K562 (cell line): ENCODE measurements at regions not wholly inside any gene's neighbourhood (a gene's known extent, or its start where the extent isn't known, plus 50 kb on each side); places are given as distances from the start of the nearest gene placed in this dataset.

ENCODE experiments used
- ATAC-seq: fragments of 200-7000 bp; cut with Tn5 transposase; 3 replicates; pipeline ENCODE4 v1.9.1; 2020; ENCODE audit warnings: moderate library complexity
- BruUV-seq: library from RNA; stranded (reverse); fragments of 400-500 nt; replicated peaks from 2 replicates; lab custom pipeline; 2021; lab: Mats Ljungman, UMichigan
- CTCF ChIA-PET: fragments of 300-600 bp; formaldehyde crosslinking; extraction: SDS; loops from one replicate; lab custom pipeline; 2021; ENCODE audit warnings: low intra/inter-chr PET ratio; lab: Yijun Ruan, JAX
- POLR2A ChIA-PET: fragments of 300-600, 350-650 bp; sonication (Branson Sonifier 250); formaldehyde crosslinking; extraction: SDS; loops from one replicate; lab custom pipeline; 2021; ENCODE audit warnings: antibody characterized with exemption, inconsistent platforms; lab: Yijun Ruan, JAX
- DNase-seq, 4 experiments: peaks; one replicate each; pipeline versions ENCODE4 v3.0.0 to v3.0.0-alpha.2; 2011 to 2018; ENCODE audit warnings: low spot score in 3 of 4, mixed read lengths in 3 of 4; ENCODE audit errors: extremely low read depth in 1 of 4
- FAIRE-seq: peaks from 2 replicates; lab custom pipeline; 2011; peaks lifted over from hg19 to GRCh38; lab: Jason Lieb, UNC
- H2AFZ ChIP-seq: 2 replicates; pipeline ENCODE4 v1.6.0; 2011; ENCODE audit warnings: low read depth, low read length, control low read depth, inconsistent platforms
- H3K27ac ChIP-seq: fragments of 200-600 bp; 3 replicates; pipeline ENCODE4 v1.8.0; 2011; ENCODE audit warnings: low read depth, mild to moderate bottlenecking, control low read depth, inconsistent platforms, low read length, moderate library complexity, mixed read lengths; ENCODE audit errors: extremely low read depth
- H3K27me3 ChIP-seq, 2 experiments: fragments of 300-600 bp in 1 of 2; 2 replicates in 1 of 2; 3 replicates in 1 of 2; pipeline versions ENCODE4 v1.6.0 to v1.8.0; 2011; ENCODE audit warnings: inconsistent platforms in 2 of 2, low read length in 2 of 2, mild to moderate bottlenecking in 1 of 2, mixed read lengths in 1 of 2, moderate library complexity in 1 of 2; ENCODE audit not compliant: control insufficient read depth in 2 of 2, insufficient read depth in 2 of 2
- H3K36me3 ChIP-seq: fragments of 300-600 bp; 3 replicates; pipeline ENCODE4 v1.8.0; 2011; ENCODE audit warnings: mild to moderate bottlenecking, low read length, inconsistent platforms; ENCODE audit not compliant: control insufficient read depth, insufficient read depth
- H3K4me1 ChIP-seq, 2 experiments: fragments of 200-600 bp in 1 of 2; replicated peaks in 1 of 2; 2 replicates in 1 of 2; 3 replicates in 1 of 2; pipeline versions ENCODE4 v1.5.1 to v1.8.0; 2011; ENCODE audit warnings: inconsistent platforms in 2 of 2, low read length in 2 of 2, mild to moderate bottlenecking in 1 of 2, mixed read lengths in 1 of 2, moderate library complexity in 1 of 2; ENCODE audit not compliant: control insufficient read depth in 2 of 2, insufficient read depth in 2 of 2
- H3K4me2 ChIP-seq: 2 replicates; pipeline ENCODE4 v1.6.1; 2011; ENCODE audit warnings: low read length, control low read depth, inconsistent platforms, mixed read lengths; ENCODE audit not compliant: insufficient read depth
- H3K4me3 ChIP-seq: fragments of 200-600 bp; sonication (generic), shearing (Covaris generic); 2 replicates; pipeline ENCODE4 v1.5.1; 2016; ENCODE audit warnings: control low read depth, inconsistent platforms
- H3K79me2 ChIP-seq: fragments of 200-600 bp; 3 replicates; pipeline ENCODE4 v1.8.0; 2011; ENCODE audit warnings: low read length, inconsistent platforms; ENCODE audit not compliant: control insufficient read depth, insufficient read depth
- H3K9ac ChIP-seq, 2 experiments: 2 replicates each; pipeline versions ENCODE4 v1.6.0 to v1.6.1; 2011; ENCODE audit warnings: low read depth in 2 of 2, low read length in 2 of 2, control low read depth in 1 of 2, inconsistent platforms in 1 of 2, mild to moderate bottlenecking in 1 of 2, mixed read lengths in 1 of 2; ENCODE audit not compliant: insufficient read depth in 1 of 2
- H3K9me1 ChIP-seq: one replicate; pipeline ENCODE4 v1.6.0; 2011; ENCODE audit warnings: inconsistent platforms, mild to moderate bottlenecking, low read length, moderate library complexity; ENCODE audit not compliant: control insufficient read depth, insufficient read depth
- H3K9me3 ChIP-seq: replicated peaks from 2 replicates; pipeline ENCODE4 v1.5.1; 2011; ENCODE audit warnings: low read depth, low read length, inconsistent platforms; ENCODE audit not compliant: control insufficient read depth, insufficient read depth
- H4K20me1 ChIP-seq: replicated peaks from 2 replicates; pipeline ENCODE4 v1.6.1; 2011; ENCODE audit warnings: low read length, inconsistent platforms, mixed read lengths; ENCODE audit not compliant: control insufficient read depth, insufficient read depth
- ELF1 ChIP-seq: fragments of 200-800 bp; sonication (Bioruptor generic); IDR thresholded peaks from 2 replicates; pipeline ENCODE4 v1.6.1; 2016; ENCODE audit warnings: missing genetic modification characterization, missing compliant biosample characterization
- GMEB1 ChIP-seq: fragments of 250-450 bp; sonication (Bioruptor Pico); IDR thresholded peaks from 2 replicates; pipeline ENCODE4 v1.4.0; 2020; ENCODE audit warnings: mild to moderate bottlenecking
- HIVEP1 ChIP-seq: fragments of 250-450 bp; sonication (Bioruptor Pico); IDR thresholded peaks from 2 replicates; pipeline ENCODE4 v1.4.0; 2020; ENCODE audit warnings: mild to moderate bottlenecking
- MTA1 ChIP-seq: fragments of 450-650 bp; IDR thresholded peaks from 2 replicates; pipeline ENCODE4 v1.6.1; 2017; ENCODE audit warnings: borderline replicate concordance
- NBN ChIP-seq: fragments of 450-650 bp; IDR thresholded peaks from 2 replicates; pipeline ENCODE4 v1.6.1; 2016; ENCODE audit warnings: low read depth, mild to moderate bottlenecking
- PPARD ChIP-seq: fragments of 250-450 bp; sonication (Bioruptor Pico); IDR thresholded peaks from 2 replicates; pipeline ENCODE4 v1.8.0; 2022; ENCODE audit warnings: inconsistent platforms, mild to moderate bottlenecking, moderate library complexity
- TCF3 ChIP-seq: sonication (generic); formaldehyde crosslinking; IDR thresholded peaks from 2 replicates; pipeline ENCODE4 v1.4.0; 2020; ENCODE audit warnings: mild to moderate bottlenecking, missing genetic modification reagents
- ZKSCAN3 ChIP-seq: fragments of 250-450 bp; sonication (Bioruptor Pico); IDR thresholded peaks from 2 replicates; pipeline ENCODE4 v1.4.0; 2020
- ZNF707 ChIP-seq: fragments of 250-450 bp; sonication (Bioruptor Pico); conservative IDR thresholded peaks from 2 replicates; pipeline ENCODE4 v1.8.0; 2022; ENCODE audit warnings: inconsistent platforms, mild to moderate bottlenecking, moderate library complexity
- WGBS: fragments of 100-300 bp; shearing (Covaris generic); methylation state at CpG from one replicate; pipeline ENCODE4 v1.1.6; 2016; ENCODE audit warnings: low coverage, mixed read lengths; ENCODE audit not compliant: insufficient coverage; ENCODE audit errors: missing lambda C conversion rate; 5-methylcytosine and 5-hydroxymethylcytosine counted together
- in situ Hi-C: fragments of 300-500 bp; cut with MboI; formaldehyde crosslinking; loops from 4 replicates; pipeline ENCODE4 v1.15.0; 2018; ENCODE audit warnings: inconsistent platforms, mixed read lengths
- intact Hi-C: fragments of 100-400 bp; cut with micrococcal nuclease; formaldehyde crosslinking; loops from 2 replicates; pipeline ENCODE4 v1.14.2; 2022
- TF ChIP-seq, protein P1 (sequence below): sonication (generic); formaldehyde crosslinking; IDR thresholded peaks from 2 replicates; pipeline ENCODE4 v1.8.1; 2023; ENCODE audit warnings: missing genetic modification reagents, mild to moderate bottlenecking, borderline replicate concordance
- TF ChIP-seq, protein P2 (sequence below), 3 experiments: fragments of 200-800 bp in 1 of 3; sonication (Bioruptor generic) in 1 of 3; sonication (generic) in 1 of 3; formaldehyde crosslinking in 1 of 3; IDR thresholded peaks; 2 replicates each; pipeline versions ENCODE4 v1.6.1 to v1.8.0; 2016 to 2022; ENCODE audit warnings: mild to moderate bottlenecking in 2 of 3, missing compliant biosample characterization in 2 of 3, missing genetic modification characterization in 2 of 3, missing genetic modification reagents in 1 of 3
- TF ChIP-seq, protein P3 (sequence below): fragments of 250-450 bp; sonication (Bioruptor Pico); IDR thresholded peaks from 2 replicates; pipeline ENCODE4 v1.5.0; 2021

DNA sequence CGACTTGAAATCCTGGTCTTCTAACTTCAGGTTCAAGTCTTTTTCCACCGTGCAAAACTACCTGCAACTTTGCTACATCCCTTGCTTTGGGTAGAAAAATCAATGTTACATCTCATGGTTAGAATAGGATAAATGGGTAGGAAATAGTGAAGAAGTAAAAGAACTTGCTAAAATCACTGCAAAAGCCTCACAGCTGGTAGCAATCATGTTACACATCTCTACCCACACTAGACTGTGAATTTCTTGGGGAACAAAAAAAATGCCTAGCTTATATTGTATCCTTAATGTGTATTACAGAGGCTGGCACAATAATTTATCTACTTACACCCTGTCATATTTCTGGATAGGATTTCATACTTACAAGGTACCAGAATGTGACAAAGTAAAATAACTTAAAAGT is 133.8 kb downstream of the FAM181B start:
- POLR2A ChIA-PET = no interaction called here
- H3K9me3 ChIP-seq = no peaks in the 10 kb centered on the region
- DNase-seq (no peak), FAIRE-seq (no peak), ATAC-seq (no peak)
- H3K27ac ChIP-seq = no peak overlapping the region
- H3K36me3 ChIP-seq = no peaks in the 10 kb centered on the region
- no peaks in the 10 kb centered on the region for H4K20me1 ChIP-seq
- H3K4me1 ChIP-seq = no peaks in the 10 kb centered on the region
- CTCF ChIA-PET = no interaction called here
- 0% methylated on average over 2 of the region's 2 CpGs for WGBS
- no peak overlapping the region for H2AFZ ChIP-seq
- no peaks in the 10 kb centered on the region for H3K9me1 ChIP-seq
- no peaks in the 10 kb centered on the region for H3K27me3 ChIP-seq
- no peaks in the 10 kb centered on the region for H3K79me2 ChIP-seq
- H3K4me3 ChIP-seq = no peak overlapping the region
- in situ Hi-C loops (no loop called here), intact Hi-C loops (no loop called here)
- no peak overlapping the region for H3K4me2 ChIP-seq
- no peak overlapping the region for H3K9ac ChIP-seq
- no TSS peak for BruUV-seq
- TF ChIP-seq, protein P1, sequence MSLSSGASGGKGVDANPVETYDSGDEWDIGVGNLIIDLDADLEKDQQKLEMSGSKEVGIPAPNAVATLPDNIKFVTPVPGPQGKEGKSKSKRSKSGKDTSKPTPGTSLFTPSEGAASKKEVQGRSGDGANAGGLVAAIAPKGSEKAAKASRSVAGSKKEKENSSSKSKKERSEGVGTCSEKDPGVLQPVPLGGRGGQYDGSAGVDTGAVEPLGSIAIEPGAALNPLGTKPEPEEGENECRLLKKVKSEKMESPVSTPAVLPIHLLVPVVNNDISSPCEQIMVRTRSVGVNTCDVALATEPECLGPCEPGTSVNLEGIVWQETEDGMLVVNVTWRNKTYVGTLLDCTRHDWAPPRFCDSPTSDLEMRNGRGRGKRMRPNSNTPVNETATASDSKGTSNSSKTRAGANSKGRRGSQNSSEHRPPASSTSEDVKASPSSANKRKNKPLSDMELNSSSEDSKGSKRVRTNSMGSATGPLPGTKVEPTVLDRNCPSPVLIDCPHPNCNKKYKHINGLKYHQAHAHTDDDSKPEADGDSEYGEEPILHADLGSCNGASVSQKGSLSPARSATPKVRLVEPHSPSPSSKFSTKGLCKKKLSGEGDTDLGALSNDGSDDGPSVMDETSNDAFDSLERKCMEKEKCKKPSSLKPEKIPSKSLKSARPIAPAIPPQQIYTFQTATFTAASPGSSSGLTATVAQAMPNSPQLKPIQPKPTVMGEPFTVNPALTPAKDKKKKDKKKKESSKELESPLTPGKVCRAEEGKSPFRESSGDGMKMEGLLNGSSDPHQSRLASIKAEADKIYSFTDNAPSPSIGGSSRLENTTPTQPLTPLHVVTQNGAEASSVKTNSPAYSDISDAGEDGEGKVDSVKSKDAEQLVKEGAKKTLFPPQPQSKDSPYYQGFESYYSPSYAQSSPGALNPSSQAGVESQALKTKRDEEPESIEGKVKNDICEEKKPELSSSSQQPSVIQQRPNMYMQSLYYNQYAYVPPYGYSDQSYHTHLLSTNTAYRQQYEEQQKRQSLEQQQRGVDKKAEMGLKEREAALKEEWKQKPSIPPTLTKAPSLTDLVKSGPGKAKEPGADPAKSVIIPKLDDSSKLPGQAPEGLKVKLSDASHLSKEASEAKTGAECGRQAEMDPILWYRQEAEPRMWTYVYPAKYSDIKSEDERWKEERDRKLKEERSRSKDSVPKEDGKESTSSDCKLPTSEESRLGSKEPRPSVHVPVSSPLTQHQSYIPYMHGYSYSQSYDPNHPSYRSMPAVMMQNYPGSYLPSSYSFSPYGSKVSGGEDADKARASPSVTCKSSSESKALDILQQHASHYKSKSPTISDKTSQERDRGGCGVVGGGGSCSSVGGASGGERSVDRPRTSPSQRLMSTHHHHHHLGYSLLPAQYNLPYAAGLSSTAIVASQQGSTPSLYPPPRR = no peak
- TF ChIP-seq HIVEP1 (CRISPR knock-in tag) = no peak
- no peak for TF ChIP-seq PPARD (CRISPR knock-in tag)
- TF ChIP-seq, protein P2, sequence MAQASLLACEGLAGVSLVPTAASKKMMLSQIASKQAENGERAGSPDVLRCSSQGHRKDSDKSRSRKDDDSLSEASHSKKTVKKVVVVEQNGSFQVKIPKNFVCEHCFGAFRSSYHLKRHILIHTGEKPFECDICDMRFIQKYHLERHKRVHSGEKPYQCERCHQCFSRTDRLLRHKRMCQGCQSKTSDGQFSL (CRISPR knock-in tag; IDR thresholded peaks at IDR 0.05) = no peak
- TF ChIP-seq, protein P2 (tag; IDR thresholded peaks at IDR 0.05) = no peak
- TF ChIP-seq NBN = no peak
- TF ChIP-seq ZKSCAN3 (CRISPR knock-in tag) = no peak
- TF ChIP-seq GMEB1 (CRISPR knock-in tag) = no peak
- TF ChIP-seq, protein P3, sequence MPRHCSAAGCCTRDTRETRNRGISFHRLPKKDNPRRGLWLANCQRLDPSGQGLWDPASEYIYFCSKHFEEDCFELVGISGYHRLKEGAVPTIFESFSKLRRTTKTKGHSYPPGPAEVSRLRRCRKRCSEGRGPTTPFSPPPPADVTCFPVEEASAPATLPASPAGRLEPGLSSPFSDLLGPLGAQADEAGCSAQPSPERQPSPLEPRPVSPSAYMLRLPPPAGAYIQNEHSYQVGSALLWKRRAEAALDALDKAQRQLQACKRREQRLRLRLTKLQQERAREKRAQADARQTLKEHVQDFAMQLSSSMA (CRISPR knock-in tag) = no peak
- TF ChIP-seq ELF1 (tag) = no peak
- TF ChIP-seq MTA1 = no peak
- no peak for TF ChIP-seq TCF3
- TF ChIP-seq ZNF707 (CRISPR knock-in tag) = no peak
